MV-4-11 (cell line): ENCODE measurements at regions not wholly inside any gene's neighbourhood (a gene's known extent, or its start where the extent isn't known, plus 50 kb on each side); places are given as distances from the start of the nearest gene placed in this dataset.
"Not testable (repeated sequence)": the region's sequence is repeated elsewhere in the genome, so short reads cannot be mapped to it uniquely, and the experiment has no call there.

ENCODE experiments used
- DNase-seq: peaks from one replicate; lab custom pipeline; 2025; lab: John Stamatoyannopoulos, UW

- no peak for DNase-seq
Observed at GRCh38 chr7:14092331-14092730, 102.9 kb upstream of the ETV1 start.

- no peak for DNase-seq
Observed at GRCh38 chr7:14085901-14086300, 96.4 kb upstream of the ETV1 start.

GRCh38 chr7:14083761-14084160, 94.3 kb upstream of the ETV1 start:
- no peak for DNase-seq

- DNase-seq, result no peak
Observed at GRCh38 chr7:14073988-14074387, 84.5 kb upstream of the ETV1 start.

GRCh38 chr7:14073543-14073942, 84.1 kb upstream of the ETV1 start:
- peak; percentile 9 for DNase-seq

- DNase-seq, result peak; percentile 85
Observed at GRCh38 chr7:14071045-14071444, 81.6 kb upstream of the ETV1 start.

GRCh38 chr7:14069961-14070360, 80.5 kb upstream of the ETV1 start:
- no peak for DNase-seq

- DNase-seq, result not testable (repeated sequence)
Observed at GRCh38 chr7:14066783-14067182, 77.3 kb upstream of the ETV1 start.

- no peak for DNase-seq
Observed at GRCh38 chr7:14065286-14065685, 75.8 kb upstream of the ETV1 start.

- DNase-seq, result peak; percentile 59
Observed at GRCh38 chr7:14055813-14056212, 66.3 kb upstream of the ETV1 start.

- DNase-seq, result no peak
Observed at GRCh38 chr7:14054125-14054524, 64.7 kb upstream of the ETV1 start.

- no peak for DNase-seq
Observed at GRCh38 chr7:14048889-14049288, 59.4 kb upstream of the ETV1 start.

- DNase-seq, result peak; percentile 97
Observed at GRCh38 chr7:14047709-14048399, 58.4 kb upstream of the ETV1 start.

- DNase-seq, result no peak
Observed at GRCh38 chr7:14045651-14046050, 56.2 kb upstream of the ETV1 start.

- peak; percentile 14 for DNase-seq
Observed at GRCh38 chr7:14040528-14040927, 51.1 kb upstream of the ETV1 start.
